Right ventricle myocardium inferior (tissue), 1 donor: ENCODE measurements at regions not wholly inside any gene's neighbourhood (a gene's known extent, or its start where the extent isn't known, plus 50 kb on each side); places are given as distances from the start of the nearest gene placed in this dataset.
"Not testable (repeated sequence)": the region's sequence is repeated elsewhere in the genome, so short reads cannot be mapped to it uniquely, and the experiment has no call there.

Source experiments
- ATAC-seq: fragments of 200-7000 bp; cut with Tn5 transposase; one replicate; pipeline ENCODE4 v1.9.1; 2020; ENCODE audit warnings: mild to moderate bottlenecking, moderate library complexity
- DNase-seq: peaks from one replicate; pipeline ENCODE4 v3.0.0; 2021; ENCODE audit errors: missing footprints
- intact Hi-C: fragments of 100-400 bp; cut with DNase I; formaldehyde crosslinking; loops from one replicate; pipeline ENCODE4 v1.11.0; 2022
- donor health status: DM: no; HTN: yes; CAD: no; lungs with severe emphysema.

DNA sequence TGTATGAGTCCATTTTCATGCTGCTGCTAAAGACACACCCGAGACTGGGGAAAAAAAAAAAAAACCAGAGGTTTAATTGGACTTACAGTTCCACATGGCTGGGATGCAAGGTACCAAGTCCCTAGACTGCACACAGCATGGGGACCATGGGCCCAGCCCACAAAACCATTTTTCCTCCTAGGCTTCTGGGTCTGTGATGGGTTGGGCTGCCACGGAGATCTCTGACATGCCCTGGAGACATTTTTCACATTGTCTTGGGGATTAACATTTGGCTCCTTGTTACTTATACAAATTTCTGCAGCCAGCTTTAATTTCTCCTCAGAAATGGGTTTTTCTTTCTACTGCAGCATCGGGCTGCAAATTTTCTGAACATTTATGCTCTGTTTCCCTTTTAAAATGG lies 340.3 kb upstream of the NUDT12 start:
- intact Hi-C loops = no loop called here
- DNase-seq (no peak), ATAC-seq (no peak)

- no peak for DNase-seq
- ATAC-seq = no peak
- intact Hi-C loops = no loop called here
These were observed 339.3 kb upstream of the NUDT12 start for GRCh38 chr5:103901885-103902284.

GRCh38 chr5:103896593-103896992 lies 334.0 kb upstream of the NUDT12 start:
- intact Hi-C loops = no loop called here
- ATAC-seq (no peak), DNase-seq (no peak)

DNA sequence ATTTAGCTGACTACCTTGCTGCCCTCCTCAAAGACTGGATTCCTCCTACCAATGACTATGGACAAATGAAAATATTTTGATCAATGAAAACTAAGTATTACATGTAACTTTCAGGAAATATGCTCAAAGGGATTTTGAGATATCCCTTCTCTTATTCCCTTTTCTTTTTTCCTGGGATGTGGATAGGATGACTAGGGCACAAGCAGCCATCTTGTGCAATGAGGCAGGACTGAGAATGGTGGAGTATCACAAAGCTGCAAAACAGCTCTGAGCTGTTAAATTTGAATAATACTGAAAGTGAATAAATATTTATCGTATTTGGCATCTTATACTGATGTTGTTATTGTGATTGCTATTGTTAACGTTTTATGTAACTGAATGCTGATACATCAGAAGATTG lies 333.1 kb upstream of the NUDT12 start:
- no peak for ATAC-seq
- intact Hi-C loops = no loop called here
- no peak for DNase-seq

- intact Hi-C loops = no loop called here
- no peak for DNase-seq
These were observed 332.3 kb upstream of the NUDT12 start for GRCh38 chr5:103894882-103895281.

DNA sequence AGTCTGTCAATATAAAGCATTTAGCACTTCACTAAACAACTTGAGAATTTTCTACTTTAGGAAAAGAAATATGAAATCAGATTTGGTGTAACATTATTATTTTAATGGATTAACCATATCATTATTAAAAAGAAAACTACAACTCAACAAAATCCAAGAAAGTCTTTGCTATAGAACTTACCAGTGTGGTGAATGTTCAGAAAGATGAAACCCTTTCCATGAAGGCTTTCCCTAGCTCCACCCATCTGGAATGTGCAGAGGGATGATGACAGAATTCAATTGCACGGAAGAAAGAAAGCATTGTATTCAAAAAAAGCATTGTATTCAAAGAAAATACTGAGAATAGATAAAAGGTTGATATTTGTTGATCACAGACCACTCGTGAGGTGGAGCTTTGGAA lies 328.6 kb upstream of the NUDT12 start:
- intact Hi-C loops = no loop called here
- no peak for ATAC-seq
- DNase-seq = no peak

More at GRCh38 chr5:103894882-103895281, 332.3 kb upstream of the NUDT12 start:
- no peak for ATAC-seq

DNA sequence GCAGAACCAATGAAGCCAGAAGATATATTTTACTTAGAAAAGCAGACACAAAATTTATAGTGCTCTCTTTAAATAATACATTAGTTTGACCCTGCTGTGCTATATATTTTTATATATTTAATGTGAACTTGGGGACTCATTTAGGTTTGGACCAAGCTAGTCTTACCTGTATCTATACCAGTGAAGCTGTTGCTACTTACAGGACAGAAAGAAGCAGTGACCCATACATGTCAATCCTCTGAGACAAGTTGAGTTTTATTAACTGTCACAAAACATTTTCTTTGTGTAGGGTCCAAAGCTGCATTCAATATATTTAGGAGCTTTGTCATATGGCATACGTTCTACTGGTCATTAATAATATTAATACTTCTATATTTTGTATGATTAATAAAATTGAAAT lies 327.7 kb upstream of the NUDT12 start:
- DNase-seq (no peak), ATAC-seq (no peak)
- intact Hi-C loops = no loop called here

GRCh38 chr5:103889500-103890209 lies 327.1 kb upstream of the NUDT12 start:
- ATAC-seq = no peak
- DNase-seq = no peak
- intact Hi-C loops = no loop called here

DNA sequence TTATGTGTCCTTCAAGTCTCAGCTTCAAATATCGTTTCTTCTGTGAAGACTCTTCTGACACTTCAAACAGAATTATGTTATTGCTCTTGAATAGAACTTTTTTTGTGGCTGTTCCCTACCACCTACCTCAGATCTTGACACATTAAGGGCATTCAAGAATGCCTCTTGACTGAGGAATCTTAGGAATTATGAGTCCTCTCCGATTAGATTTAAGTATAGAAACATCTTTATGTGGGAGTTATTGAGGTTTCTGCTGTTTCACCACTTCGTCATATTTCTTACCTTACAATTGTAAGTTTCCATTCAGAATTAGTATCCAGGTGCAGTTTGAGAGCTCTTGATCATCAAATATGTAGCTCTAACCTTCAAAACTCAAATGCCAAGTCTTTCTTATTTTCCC lies 324.2 kb upstream of the NUDT12 start:
- DNase-seq (no peak), ATAC-seq (no peak)
- intact Hi-C loops = no loop called here

DNA sequence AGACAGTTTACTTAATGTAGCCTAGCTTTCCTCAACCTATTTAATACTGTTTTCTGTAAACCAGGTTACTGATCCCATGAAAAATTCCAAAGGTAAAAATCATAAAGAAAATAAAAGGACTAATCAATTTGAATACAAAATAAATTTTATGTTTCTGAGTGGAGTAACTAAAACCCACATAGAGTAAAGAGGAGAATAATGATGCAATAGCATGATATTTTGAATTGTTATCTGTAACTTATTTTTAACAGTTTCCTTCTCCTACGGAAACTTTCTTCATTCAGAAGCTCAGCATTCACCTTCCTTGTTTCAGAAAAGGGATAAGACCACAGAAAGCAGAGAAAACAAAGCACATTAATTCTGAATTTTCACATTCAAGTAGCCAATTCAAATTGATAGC lies 320.6 kb upstream of the NUDT12 start:
- intact Hi-C loops = no loop called here
- ATAC-seq (no peak), DNase-seq (no peak)

DNA sequence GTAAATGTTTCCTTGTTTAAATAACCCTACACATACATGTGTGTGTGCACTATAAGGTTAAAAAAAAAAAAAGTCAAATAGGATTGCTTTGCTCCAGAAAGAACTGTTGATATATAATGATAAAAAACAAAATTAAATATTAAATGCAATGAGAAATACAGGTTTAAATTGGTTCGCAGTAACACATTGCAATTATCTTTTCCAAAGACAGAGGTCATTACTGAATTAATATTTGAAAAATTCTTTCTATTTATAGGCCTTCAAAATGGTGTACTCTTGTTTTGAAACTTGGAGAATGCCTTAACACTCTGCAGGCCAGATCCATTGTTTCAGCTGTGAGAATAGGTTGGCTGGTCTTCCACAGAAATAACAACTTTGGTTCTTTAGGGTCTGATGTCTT lies 319.0 kb upstream of the NUDT12 start:
- no peak for DNase-seq
- no peak for ATAC-seq
- intact Hi-C loops = no loop called here

DNA sequence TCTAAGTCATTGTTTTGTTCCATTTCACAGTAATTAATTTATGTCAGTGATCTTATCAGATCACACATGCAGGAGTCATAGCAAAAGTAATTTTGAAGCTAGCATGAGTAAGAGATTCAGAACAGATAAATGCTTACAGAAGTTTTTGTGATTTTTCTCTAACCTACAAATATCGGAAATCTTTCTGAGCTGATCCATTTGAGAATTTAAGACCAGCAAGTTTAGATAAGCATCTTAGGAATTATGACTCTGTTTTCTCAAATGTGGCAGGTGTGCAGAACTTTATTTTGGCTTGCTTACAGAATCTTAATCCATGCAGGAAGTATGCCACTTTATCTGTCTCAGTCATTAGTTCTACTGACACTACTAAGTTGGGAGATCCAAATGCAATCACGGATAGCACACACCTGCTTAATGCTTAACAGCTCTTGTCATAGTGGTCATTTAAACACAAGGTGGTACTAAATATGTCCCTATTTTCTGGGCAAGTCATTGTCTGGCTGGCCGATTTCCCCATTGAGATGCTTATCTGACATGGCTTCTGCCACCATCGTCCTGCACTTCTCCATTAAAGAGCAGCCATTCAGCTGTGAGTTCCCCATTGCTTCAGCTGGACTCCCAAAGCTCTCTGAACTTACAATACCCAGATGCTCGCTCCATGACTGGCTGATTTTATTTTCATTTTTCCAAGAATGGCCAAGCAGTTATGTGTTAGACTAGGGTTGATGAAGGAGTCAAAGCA lies 305.4 kb upstream of the NUDT12 start:
- intact Hi-C loops = no loop called here
- DNase-seq (no peak), ATAC-seq (no peak)

DNA sequence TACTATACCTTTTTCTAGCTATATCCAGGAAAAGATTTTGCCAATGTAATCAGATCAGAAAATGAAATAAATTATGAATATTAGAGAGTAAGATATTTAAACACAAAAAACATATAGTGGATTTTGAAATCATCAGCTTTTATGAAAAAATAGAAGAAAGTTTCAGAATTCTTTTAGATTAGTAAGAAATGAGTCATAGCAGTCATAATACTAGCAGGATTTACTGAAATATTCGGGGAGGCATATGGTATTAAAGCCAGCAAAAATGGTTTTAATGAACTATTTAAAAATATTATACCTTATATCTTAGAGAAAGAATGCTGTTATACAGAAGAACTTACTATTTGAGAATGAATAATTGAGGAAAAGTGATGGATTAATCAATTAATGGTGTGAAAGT lies 303.6 kb upstream of the NUDT12 start:
- no peak for ATAC-seq
- intact Hi-C loops = no loop called here
- DNase-seq = no peak

GRCh38 chr5:103862398-103862797 lies 299.8 kb upstream of the NUDT12 start:
- no peak for DNase-seq
- intact Hi-C loops = no loop called here
- ATAC-seq = no peak

DNA sequence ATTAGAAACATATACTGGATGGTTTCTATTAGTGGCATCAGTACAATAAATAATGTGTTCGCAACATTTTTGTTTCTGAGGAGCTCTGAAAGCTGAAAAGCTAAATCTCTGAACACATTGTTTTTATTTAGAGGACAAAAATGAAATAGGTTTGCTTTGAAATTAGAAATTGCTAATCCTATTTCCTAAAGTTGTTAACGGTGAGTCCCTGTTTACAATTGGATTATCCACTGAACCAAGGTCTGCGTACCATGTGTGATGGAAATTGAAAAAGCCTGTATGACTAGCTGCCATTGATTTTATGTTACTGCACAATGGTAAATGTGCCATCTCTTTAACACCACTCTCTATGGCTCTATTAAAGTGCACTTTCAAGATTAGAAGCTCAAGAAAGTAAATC lies 297.7 kb upstream of the NUDT12 start:
- intact Hi-C loops = no loop called here
- no peak for DNase-seq
- no peak for ATAC-seq

DNA sequence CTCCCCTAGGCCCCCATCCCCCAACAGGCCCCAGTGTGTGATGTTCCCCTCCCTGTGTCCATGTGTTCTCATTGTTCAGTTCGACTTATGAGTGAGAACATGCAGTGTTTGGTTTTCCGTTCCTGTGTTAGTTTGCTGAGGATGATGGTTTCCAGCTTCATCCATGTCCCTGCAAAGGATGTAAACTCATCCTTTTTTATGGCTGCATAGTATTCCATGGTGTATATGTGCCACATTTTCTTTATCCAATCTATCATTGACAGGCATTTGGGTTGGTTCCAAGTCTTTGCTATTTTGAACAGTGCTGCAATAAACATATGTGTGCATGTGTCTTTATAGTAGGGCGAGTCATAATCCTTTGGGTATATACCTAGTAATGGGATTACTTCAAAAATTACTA lies 295.8 kb upstream of the NUDT12 start:
- intact Hi-C loops, DNase-seq, ATAC-seq: not testable (repeated sequence)

DNA sequence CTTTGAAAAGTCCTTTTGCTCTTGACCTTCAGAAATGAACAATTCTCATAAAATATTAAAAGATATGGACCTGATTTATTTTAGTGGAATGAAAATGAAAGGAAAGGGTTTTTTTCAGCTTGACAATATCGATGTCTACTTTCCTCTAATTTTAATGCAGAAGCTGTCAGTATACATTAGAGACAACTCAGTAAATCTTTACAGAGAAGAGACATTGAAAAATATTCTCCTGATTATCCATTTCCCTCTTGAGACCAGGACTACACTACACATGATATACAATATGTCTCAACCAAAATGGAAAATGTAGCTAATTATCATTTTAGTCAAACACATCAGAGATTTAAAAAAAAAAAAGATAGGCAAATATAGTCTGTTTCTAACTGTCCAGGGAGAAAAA lies 288.5 kb upstream of the NUDT12 start:
- no peak for DNase-seq

DNA sequence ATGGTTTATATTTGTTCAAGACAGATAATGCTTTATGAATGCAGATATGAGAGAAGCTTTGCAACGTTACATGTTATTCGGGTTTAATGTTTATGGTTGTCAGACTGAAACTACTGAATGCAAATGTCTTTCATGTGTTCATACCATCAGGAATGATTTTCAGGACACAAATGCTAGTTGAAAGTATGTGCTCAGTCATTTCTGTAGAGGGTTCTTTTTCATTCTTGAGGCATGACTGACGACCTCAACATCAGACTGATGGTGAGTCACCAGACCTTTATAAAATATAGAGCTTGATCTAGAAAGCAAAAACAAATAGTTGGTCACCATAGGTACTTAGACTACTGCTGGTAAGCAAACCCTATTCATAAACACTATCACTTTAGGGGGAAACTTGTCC lies 287.3 kb upstream of the NUDT12 start:
- no peak for ATAC-seq
- no peak for DNase-seq
- intact Hi-C loops = no loop called here

More for the DNA sequence above, 288.5 kb upstream of the NUDT12 start:
- intact Hi-C loops = no loop called here
- ATAC-seq = no peak

DNA sequence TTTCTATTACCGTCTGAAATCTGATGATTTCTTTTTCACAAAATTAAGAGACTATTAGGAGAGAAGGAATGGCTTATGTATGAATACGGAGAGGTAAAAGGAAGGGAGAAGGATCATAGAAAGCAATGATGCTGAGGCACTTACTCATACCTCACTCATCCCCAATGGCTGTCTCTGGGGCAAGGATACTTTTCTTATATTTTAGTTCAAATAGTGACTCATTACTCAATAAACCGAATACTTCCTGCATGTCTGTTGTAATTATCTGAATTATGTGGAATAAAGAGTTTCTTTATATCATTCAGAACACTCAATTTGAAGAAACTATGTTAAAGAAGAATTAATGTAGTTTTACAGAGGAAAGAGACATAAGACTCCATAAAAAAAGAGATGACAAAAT lies 284.5 kb upstream of the NUDT12 start:
- intact Hi-C loops = no loop called here
- ATAC-seq (no peak), DNase-seq (no peak)

GRCh38 chr5:103842936-103843335 lies 280.3 kb upstream of the NUDT12 start:
- DNase-seq (no peak), ATAC-seq (no peak)
- intact Hi-C loops = no loop called here

- DNase-seq (no peak), ATAC-seq (no peak)
- intact Hi-C loops = no loop called here
These were observed 278.0 kb upstream of the NUDT12 start for GRCh38 chr5:103840600-103840999.
